ENCODE measurements at regions not wholly inside any gene's neighbourhood (a gene's known extent, or its start where the extent isn't known, plus 50 kb on each side); places are given as distances from the start of the nearest gene placed in this dataset.

DNA sequence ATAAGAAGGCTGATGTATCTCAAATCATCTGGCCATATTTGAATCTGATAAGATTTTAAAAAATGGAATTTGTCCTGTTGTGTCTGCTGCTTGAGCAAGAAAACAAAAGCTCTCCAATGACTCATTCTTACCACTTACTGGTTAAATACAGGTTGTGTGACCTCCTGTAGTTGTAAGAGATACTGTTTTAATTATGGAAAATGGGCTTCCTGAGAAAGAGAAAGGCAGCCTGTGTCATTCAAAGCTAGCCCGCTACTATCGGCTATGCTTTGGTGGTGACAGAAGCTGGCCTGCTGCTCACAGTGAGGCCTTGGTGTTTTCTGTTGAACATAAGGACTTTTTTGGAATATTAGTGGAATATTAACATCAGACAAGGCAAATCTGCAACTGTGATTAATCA lies 1722.1 kb upstream of the PCDH10 start:
- no peak overlapping the region for H3K9ac ChIP-seq (ENCODE audit: control insufficient read depth, extremely low read depth, insufficient read depth, low read length)
- H3K79me2 ChIP-seq (ENCODE audit: control insufficient read depth, insufficient read depth, low read length) = no peaks in the 10 kb centered on the region
- no peak overlapping the region for H2AFZ ChIP-seq (ENCODE audit: control insufficient read depth, low read length)
- no peaks in the 10 kb centered on the region for H3K27me3 ChIP-seq (ENCODE audit: control insufficient read depth, extremely low read depth, insufficient read depth, low read length)
- no peaks in the 10 kb centered on the region for H4K20me1 ChIP-seq (ENCODE audit: control insufficient read depth, extremely low read depth, insufficient read depth, low read length)
- H3K27ac ChIP-seq (ENCODE audit: control insufficient read depth, insufficient read depth, low read length) = no peak overlapping the region
- FAIRE-seq = no peak
- H3K9me3 ChIP-seq (ENCODE audit: control insufficient read depth, low read depth, low read length) = no peaks in the 10 kb centered on the region
- no peaks in the 10 kb centered on the region for H3K36me3 ChIP-seq (ENCODE audit: control insufficient read depth in 2 of 2, extremely low read depth in 1 of 2, insufficient read depth in 2 of 2, low read length in 2 of 2)
- no peaks in the 10 kb centered on the region for H3K9me1 ChIP-seq (ENCODE audit: control insufficient read depth, extremely low read depth, insufficient read depth, low read length)
- H3K4me3 ChIP-seq (ENCODE audit: control insufficient read depth in 2 of 3, extremely low read depth in 1 of 3, insufficient read depth in 2 of 3, low read depth in 1 of 3, low read length in 3 of 3) = no peak overlapping the region
- dilution Hi-C loops (cut with MboI; ENCODE audit: extremely low pct_ligation_motif_present, low sequenced_read_pairs) = no loop called here
- H3K4me2 ChIP-seq (ENCODE audit: control insufficient read depth, extremely low read depth, insufficient read depth, low read depth, low read length) = no peak overlapping the region
- DNase-seq (ENCODE audit: low read depth, low spot score) = no peak
- H3K4me1 ChIP-seq (ENCODE audit: control insufficient read depth, extremely low read depth, insufficient read depth, low read length) = no peaks in the 10 kb centered on the region
- no peak for TF ChIP-seq EZH2 (IDR thresholded peaks at IDR 0.05; ENCODE audit: low read length)
- TF ChIP-seq, protein P1, sequence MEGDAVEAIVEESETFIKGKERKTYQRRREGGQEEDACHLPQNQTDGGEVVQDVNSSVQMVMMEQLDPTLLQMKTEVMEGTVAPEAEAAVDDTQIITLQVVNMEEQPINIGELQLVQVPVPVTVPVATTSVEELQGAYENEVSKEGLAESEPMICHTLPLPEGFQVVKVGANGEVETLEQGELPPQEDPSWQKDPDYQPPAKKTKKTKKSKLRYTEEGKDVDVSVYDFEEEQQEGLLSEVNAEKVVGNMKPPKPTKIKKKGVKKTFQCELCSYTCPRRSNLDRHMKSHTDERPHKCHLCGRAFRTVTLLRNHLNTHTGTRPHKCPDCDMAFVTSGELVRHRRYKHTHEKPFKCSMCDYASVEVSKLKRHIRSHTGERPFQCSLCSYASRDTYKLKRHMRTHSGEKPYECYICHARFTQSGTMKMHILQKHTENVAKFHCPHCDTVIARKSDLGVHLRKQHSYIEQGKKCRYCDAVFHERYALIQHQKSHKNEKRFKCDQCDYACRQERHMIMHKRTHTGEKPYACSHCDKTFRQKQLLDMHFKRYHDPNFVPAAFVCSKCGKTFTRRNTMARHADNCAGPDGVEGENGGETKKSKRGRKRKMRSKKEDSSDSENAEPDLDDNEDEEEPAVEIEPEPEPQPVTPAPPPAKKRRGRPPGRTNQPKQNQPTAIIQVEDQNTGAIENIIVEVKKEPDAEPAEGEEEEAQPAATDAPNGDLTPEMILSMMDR (optimal IDR thresholded peaks at IDR 0.05 in 1 of 3, IDR thresholded peaks at IDR 0.05 in 1 of 3, conservative IDR thresholded peaks at IDR 0.05 in 1 of 3; ENCODE audit: extremely low read depth in 1 of 3, insufficient read depth in 2 of 3, low read length in 3 of 3) = no peak

GRCh38 chr4:131430302-131430701 lies 1718.8 kb upstream of the PCDH10 start:
- Histone ChIP-seq H4K20me1 (ENCODE audit: control insufficient read depth, extremely low read depth, insufficient read depth, low read length) (no peaks in the 10 kb centered on the region), H3K27me3 (ENCODE audit: control insufficient read depth, extremely low read depth, insufficient read depth, low read length) (no peaks in the 10 kb centered on the region), H3K9ac (ENCODE audit: control insufficient read depth, extremely low read depth, insufficient read depth, low read length) (no peak overlapping the region), H3K9me1 (ENCODE audit: control insufficient read depth, extremely low read depth, insufficient read depth, low read length) (no peaks in the 10 kb centered on the region), H3K9me3 (ENCODE audit: control insufficient read depth, low read depth, low read length) (no peaks in the 10 kb centered on the region), H3K4me1 (ENCODE audit: control insufficient read depth, extremely low read depth, insufficient read depth, low read length) (no peaks in the 10 kb centered on the region), H3K27ac (ENCODE audit: control insufficient read depth, insufficient read depth, low read length) (no peak overlapping the region), H3K36me3 (ENCODE audit: control insufficient read depth in 2 of 2, extremely low read depth in 1 of 2, insufficient read depth in 2 of 2, low read length in 2 of 2) (no peaks in the 10 kb centered on the region), H3K4me2 (ENCODE audit: control insufficient read depth, extremely low read depth, insufficient read depth, low read depth, low read length) (no peak overlapping the region), H3K4me3 (ENCODE audit: control insufficient read depth in 2 of 3, extremely low read depth in 1 of 3, insufficient read depth in 2 of 3, low read depth in 1 of 3, low read length in 3 of 3) (no peak overlapping the region), H2AFZ (ENCODE audit: control insufficient read depth, low read length) (no peak overlapping the region), H3K79me2 (ENCODE audit: control insufficient read depth, insufficient read depth, low read length) (no peaks in the 10 kb centered on the region)
- FAIRE-seq = no peak
- dilution Hi-C loops (cut with MboI; ENCODE audit: extremely low pct_ligation_motif_present, low sequenced_read_pairs) = no loop called here
- no peak for DNase-seq (ENCODE audit: low read depth, low spot score)
- TF ChIP-seq, protein P1 (optimal IDR thresholded peaks at IDR 0.05 in 1 of 3, IDR thresholded peaks at IDR 0.05 in 1 of 3, conservative IDR thresholded peaks at IDR 0.05 in 1 of 3; ENCODE audit: extremely low read depth in 1 of 3, insufficient read depth in 2 of 3, low read length in 3 of 3) = peak in 1 of 3 experiments; percentile 15
- no peak for TF ChIP-seq EZH2 (IDR thresholded peaks at IDR 0.05; ENCODE audit: low read length)
